ENCODE measurements at regions not wholly inside any gene's neighbourhood (a gene's known extent, or its start where the extent isn't known, plus 50 kb on each side); places are given as distances from the start of the nearest gene placed in this dataset.

- TF ChIP-seq, protein P1, sequence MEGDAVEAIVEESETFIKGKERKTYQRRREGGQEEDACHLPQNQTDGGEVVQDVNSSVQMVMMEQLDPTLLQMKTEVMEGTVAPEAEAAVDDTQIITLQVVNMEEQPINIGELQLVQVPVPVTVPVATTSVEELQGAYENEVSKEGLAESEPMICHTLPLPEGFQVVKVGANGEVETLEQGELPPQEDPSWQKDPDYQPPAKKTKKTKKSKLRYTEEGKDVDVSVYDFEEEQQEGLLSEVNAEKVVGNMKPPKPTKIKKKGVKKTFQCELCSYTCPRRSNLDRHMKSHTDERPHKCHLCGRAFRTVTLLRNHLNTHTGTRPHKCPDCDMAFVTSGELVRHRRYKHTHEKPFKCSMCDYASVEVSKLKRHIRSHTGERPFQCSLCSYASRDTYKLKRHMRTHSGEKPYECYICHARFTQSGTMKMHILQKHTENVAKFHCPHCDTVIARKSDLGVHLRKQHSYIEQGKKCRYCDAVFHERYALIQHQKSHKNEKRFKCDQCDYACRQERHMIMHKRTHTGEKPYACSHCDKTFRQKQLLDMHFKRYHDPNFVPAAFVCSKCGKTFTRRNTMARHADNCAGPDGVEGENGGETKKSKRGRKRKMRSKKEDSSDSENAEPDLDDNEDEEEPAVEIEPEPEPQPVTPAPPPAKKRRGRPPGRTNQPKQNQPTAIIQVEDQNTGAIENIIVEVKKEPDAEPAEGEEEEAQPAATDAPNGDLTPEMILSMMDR (IDR thresholded peaks at IDR 0.05), result no peak
- TF ChIP-seq POLR2A (IDR thresholded peaks at IDR 0.05), result no peak
Observed at GRCh38 chr16:62277942-62278341, 241.7 kb upstream of the CDH8 start.

Measured in uterus (tissue), 2 donors.